ENCODE measurements at regions not wholly inside any gene's neighbourhood (a gene's known extent, or its start where the extent isn't known, plus 50 kb on each side); places are given as distances from the start of the nearest gene placed in this dataset.

GRCh38 chr9:19914044-19914443 lies 125.2 kb upstream of the SLC24A2 start:
- no peak overlapping the region for H3K27ac ChIP-seq
- ChIA-PET POLR2A (no interaction called here), CTCF (no interaction called here)
- no peak overlapping the region for H3K4me2 ChIP-seq
- no peaks in the 10 kb centered on the region for H3K9me3 ChIP-seq
- ATAC-seq, result no peak
- no peaks in the 10 kb centered on the region for H3K4me1 ChIP-seq
- H3K4me3 ChIP-seq, result no peak overlapping the region
- no peak for FAIRE-seq
- WGBS (ENCODE audit: missing lambda C conversion rate), result 12% methylated on average over 3 of the region's 3 CpGs
- no peak for DNase-seq (ENCODE audit: low read depth in 1 of 2, low spot score in 1 of 2)
- no peak for TF ChIP-seq POLR2A (IDR thresholded peaks at IDR 0.05; ENCODE audit: low read length)
- no peak for TF ChIP-seq EHMT2 (IDR thresholded peaks at IDR 0.05; ENCODE audit: low read depth)
- TF ChIP-seq TP53 (CRISPR knock-in tag; IDR thresholded peaks at IDR 0.05), result no peak
- TF ChIP-seq KDM1A (IDR thresholded peaks at IDR 0.05; ENCODE audit: low read depth), result no peak
- TF ChIP-seq RARB (CRISPR knock-in tag; IDR thresholded peaks at IDR 0.05), result no peak
- no peak for TF ChIP-seq REST (IDR thresholded peaks at IDR 0.05)
- no peak for TF ChIP-seq HMGXB4 (CRISPR knock-in tag; IDR thresholded peaks at IDR 0.05; ENCODE audit: borderline replicate concordance)
- no peak for TF ChIP-seq RNF2 (IDR thresholded peaks at IDR 0.05; ENCODE audit: borderline replicate concordance, low read depth)
- no peak for TF ChIP-seq MAX (IDR thresholded peaks at IDR 0.05)

- CTCF ChIA-PET, result no interaction called here
- no peak overlapping the region for H3K4me2 ChIP-seq
- H3K4me1 ChIP-seq, result no peaks in the 10 kb centered on the region
- no peak overlapping the region for H3K4me3 ChIP-seq
- whole genome bisulfite sequencing (ENCODE audit: missing lambda C conversion rate), result 0% methylated on average over 1 of the region's 1 CpG
- FAIRE-seq (no peak), ATAC-seq (no peak), DNase-seq (ENCODE audit: low read depth in 1 of 2, low spot score in 1 of 2) (no peak)
- TF ChIP-seq SREBF2 (IDR thresholded peaks at IDR 0.05) (no peak), FOXS1 (CRISPR knock-in tag; IDR thresholded peaks at IDR 0.05) (no peak), KDM5A (IDR thresholded peaks at IDR 0.05) (no peak), RCOR1 (IDR thresholded peaks at IDR 0.05; ENCODE audit: low read depth, low read length) (no peak), HOXB13 (CRISPR knock-in tag; IDR thresholded peaks at IDR 0.05; ENCODE audit: low read depth) (no peak), GATA3 (IDR thresholded peaks at IDR 0.05; ENCODE audit: borderline replicate concordance) (no peak), ZNF302 (CRISPR knock-in tag; IDR thresholded peaks at IDR 0.05) (no peak), REST (IDR thresholded peaks at IDR 0.05) (no peak), TP53 (CRISPR knock-in tag; IDR thresholded peaks at IDR 0.05) (no peak), NFE2L2 (conservative IDR thresholded peaks at IDR 0.05; ENCODE audit: low read length) (no peak), ZSCAN20 (CRISPR knock-in tag; IDR thresholded peaks at IDR 0.05) (no peak), RFX5 (IDR thresholded peaks at IDR 0.05) (no peak), MYC (IDR thresholded peaks at IDR 0.05; ENCODE audit: borderline replicate concordance, low read length) (no peak), JUN (IDR thresholded peaks at IDR 0.05) (no peak)
- H3K27ac ChIP-seq, result no peak overlapping the region
- no peaks in the 10 kb centered on the region for H3K9me3 ChIP-seq
- POLR2A ChIA-PET, result no interaction called here
Observed at GRCh38 chr9:19913151-19913550, 124.3 kb upstream of the SLC24A2 start.
